B cell (primary cell): ENCODE measurements at regions not wholly inside any gene's neighbourhood (a gene's known extent, or its start where the extent isn't known, plus 50 kb on each side); places are given as distances from the start of the nearest gene placed in this dataset.

Experiments used
- ATAC-seq: fragments of 200-7000 bp; cut with Tn5 transposase; one replicate; pipeline ENCODE4 v1.10.0; 2021; ENCODE audit warnings: low read depth, mild to moderate bottlenecking, moderate number of reproducible peaks, moderate library complexity
- CTCF ChIA-PET: fragments of 350-600 bp; sonication (Branson Sonifier 250); formaldehyde crosslinking; loops from one replicate; lab custom pipeline; 2021; ENCODE audit warnings: antibody characterized with exemption, inconsistent platforms; lab: Charles Lee
- POLR2A ChIA-PET: fragments of 350-600 bp; sonication (Branson Sonifier 250); formaldehyde crosslinking; loops from one replicate; lab custom pipeline; 2021; ENCODE audit warnings: antibody characterized with exemption; lab: Charles Lee
- DNase-seq: peaks from one replicate; pipeline ENCODE4 v3.0.0; 2013
- H2AFZ ChIP-seq: 2 replicates; pipeline ENCODE4 v1.6.1; 2012; ENCODE audit warnings: mild to moderate bottlenecking, low read depth, low read length; ENCODE audit not compliant: insufficient read depth, poor library complexity, severe bottlenecking
- H3K27ac ChIP-seq, 2 donors: 1 replicate in 1 of 2; 2 replicates in 1 of 2; pipeline ENCODE4 v1.5.1; 2012 to 2013; ENCODE audit warnings: low read length in 2 of 2, mild to moderate bottlenecking in 2 of 2, moderate library complexity in 1 of 2
- H3K27me3 ChIP-seq, 4 experiments: fragments of 200-600 bp in 1 of 4; sonication (generic) in 1 of 4; replicated peaks in 1 of 4; 1 replicate in 2 of 4; 2 replicates in 2 of 4; pipeline versions ENCODE4 v1.6.1 to v1.7.0; 2013 to 2016; ENCODE audit warnings: low read length in 3 of 4, mild to moderate bottlenecking in 2 of 4, mixed read lengths in 1 of 4, moderate library complexity in 1 of 4; ENCODE audit not compliant: insufficient read depth in 4 of 4, control insufficient read depth in 3 of 4; ENCODE audit errors: control extremely low read depth in 1 of 4
- H3K36me3 ChIP-seq, 2 experiments: replicated peaks in 1 of 2; 1 replicate in 1 of 2; 2 replicates in 1 of 2; pipeline versions ENCODE4 v1.6.1 to v1.7.1; 2013; ENCODE audit warnings: low read length in 1 of 2; ENCODE audit not compliant: insufficient read depth in 2 of 2, control insufficient read depth in 1 of 2; ENCODE audit errors: control extremely low read depth in 1 of 2, extremely low read depth in 1 of 2
- H3K4me1 ChIP-seq, 2 donors: fragments of 200-600 bp in 1 of 2; sonication (generic) in 1 of 2; 1 replicate in 1 of 2; 2 replicates in 1 of 2; pipeline versions ENCODE4 v1.5.1 to v1.6.1; 2013 to 2017; ENCODE audit warnings: low read length in 2 of 2; ENCODE audit not compliant: control insufficient read depth in 2 of 2, insufficient read depth in 2 of 2
- H3K4me2 ChIP-seq: replicated peaks from 2 replicates; pipeline ENCODE3; 2012; ENCODE audit warnings: mild to moderate bottlenecking, low read depth, low read length; ENCODE audit not compliant: poor library complexity, severe bottlenecking
- H3K4me3 ChIP-seq, 5 experiments: fragments of 200-600 bp in 1 of 5; sonication (generic) in 1 of 5; 1 replicate in 3 of 5; 2 replicates in 2 of 5; pipeline versions ENCODE4 v1.5.1 to v1.7.0; 2011 to 2016; ENCODE audit warnings: low read length in 4 of 5, mild to moderate bottlenecking in 4 of 5, low read depth in 2 of 5, control low read depth in 1 of 5, moderate library complexity in 1 of 5; ENCODE audit not compliant: insufficient read depth in 1 of 5; ENCODE audit errors: control extremely low read depth in 1 of 5, extremely low read depth in 1 of 5
- H3K79me2 ChIP-seq: fragments of 200-600 bp; sonication (generic); one replicate; pipeline ENCODE4 v1.6.0; 2016; ENCODE audit warnings: low read length; ENCODE audit not compliant: control insufficient read depth, insufficient read depth
- H3K9ac ChIP-seq: fragments of 200-600 bp; sonication (generic); 2 replicates; pipeline ENCODE4 v1.6.1; 2017; ENCODE audit warnings: mild to moderate bottlenecking, low read length, moderate library complexity
- H3K9me3 ChIP-seq, 3 donors: one replicate each; pipeline versions ENCODE4 v1.6.1 to v1.7.1; 2013; ENCODE audit warnings: low read length in 2 of 3; ENCODE audit not compliant: control insufficient read depth in 2 of 3, insufficient read depth in 1 of 3; ENCODE audit errors: control extremely low read depth in 1 of 3
- H4K20me1 ChIP-seq: 2 replicates; pipeline ENCODE4 v1.6.0; 2012; ENCODE audit warnings: mild to moderate bottlenecking, low read length; ENCODE audit not compliant: insufficient read depth, control insufficient read depth, poor library complexity, severe bottlenecking
- H3K27ac Mint-ChIP-seq: one replicate; pipeline ENCODE4 v1.8.0; 2021; ENCODE audit warnings: mixed read lengths
- H3K27me3 Mint-ChIP-seq: one replicate; pipeline ENCODE4 v1.8.0; 2021; ENCODE audit warnings: mixed read lengths
- H3K4me1 Mint-ChIP-seq: one replicate; pipeline ENCODE4 v1.8.0; 2021; ENCODE audit warnings: mixed read lengths
- H3K4me3 Mint-ChIP-seq: one replicate; pipeline ENCODE4 v1.8.0; 2021; ENCODE audit warnings: mixed read lengths
- H3K9me3 Mint-ChIP-seq: one replicate; pipeline ENCODE4 v1.8.0; 2022; ENCODE audit warnings: mixed read lengths; ENCODE audit not compliant: insufficient read depth
- EZH2 ChIP-seq: IDR thresholded peaks from 2 replicates; pipeline ENCODE4 v1.6.1; 2012; ENCODE audit warnings: borderline replicate concordance, low read depth, mild to moderate bottlenecking, moderate library complexity, low read length; ENCODE audit not compliant: insufficient read depth, poor library complexity, severe bottlenecking
- WGBS: methylation state at CpG from one replicate; pipeline ENCODE4 v1.1.5; 2013; ENCODE audit warnings: missing lambda C conversion rate; ENCODE audit not compliant: insufficient coverage; 5-methylcytosine and 5-hydroxymethylcytosine counted together
- intact Hi-C: fragments of 100-400 bp; cut with micrococcal nuclease; formaldehyde crosslinking; loops from one replicate; pipeline ENCODE4 v1.10.0; 2022
- TF ChIP-seq, protein P1 (sequence below): fragments of 200-600 bp; IDR thresholded peaks from one replicate; pipeline ENCODE4 v1.8.0; 2022; ENCODE audit warnings: antibody characterized with exemption, mild to moderate bottlenecking

GRCh38 chr19:30656520-30657100, 284.4 kb downstream of the ZNF536 start:
- H3K4me1 Mint-ChIP-seq, result no peaks in the 10 kb centered on the region
- H3K4me2 ChIP-seq, result no peak overlapping the region

DNA sequence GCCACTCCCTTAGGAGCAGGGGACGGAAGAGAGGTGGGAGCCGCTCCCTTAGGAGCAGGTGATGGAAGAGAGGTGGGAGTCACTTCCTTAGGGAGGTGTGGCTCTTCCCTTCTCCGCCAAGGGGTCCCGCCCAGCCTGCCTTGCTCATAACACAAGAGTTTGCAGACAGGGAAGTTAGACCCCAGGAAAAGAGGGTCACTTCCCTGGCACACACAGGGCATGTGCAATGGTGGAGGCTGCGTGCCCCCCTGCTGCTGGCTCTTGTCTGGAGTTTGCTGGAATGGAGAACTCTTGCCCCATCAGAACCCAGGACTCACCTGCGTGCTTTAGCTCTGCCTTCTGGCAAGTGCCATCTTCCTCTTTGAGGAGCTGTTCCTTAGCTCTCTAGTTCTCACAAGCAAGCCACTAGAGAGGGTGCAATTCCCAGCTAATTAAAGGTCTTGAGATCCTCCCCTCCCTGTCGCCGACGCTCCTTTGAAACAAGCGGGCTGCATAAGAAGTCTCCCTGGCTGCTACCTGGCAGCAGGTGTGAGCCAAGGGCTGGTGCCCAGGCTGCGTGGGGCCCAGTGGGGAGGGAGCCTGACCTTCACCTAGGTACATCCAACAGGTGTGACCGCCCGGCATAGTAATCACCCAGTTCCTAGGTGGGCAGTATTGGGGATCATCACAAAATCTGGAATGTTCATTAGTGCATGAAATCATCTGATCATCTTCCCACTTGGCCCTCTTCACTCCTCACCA, 281.6 kb downstream of the ZNF536 start:
- Histone ChIP-seq H3K9ac (no peak overlapping the region), H3K36me3 (no peaks in the 10 kb centered on the region), H3K4me2 (no peak overlapping the region), H2AFZ (no peak overlapping the region), H3K79me2 (no peaks in the 10 kb centered on the region), H3K4me3 (no peak overlapping the region), H3K27ac (no peak overlapping the region), H4K20me1 (no peaks in the 10 kb centered on the region), H3K9me3 (peaks cover 0 to 2% (median 0%) of the 10 kb centered on the region in 3 donors), H3K27me3 (peaks cover 0 to 2% (median 0%) of the 10 kb centered on the region in 4 experiments), H3K4me1 (no peaks in the 10 kb centered on the region)
- peaks cover 7% of the 10 kb centered on the region for H3K27me3 Mint-ChIP-seq
- peaks cover 2% of the 10 kb centered on the region for H3K9me3 Mint-ChIP-seq
- intact Hi-C loops, result loop anchor here (5.0 kb wide), 1 partner anchor 922 kb away; no protein-coding TSS in a partner anchor
- DNase-seq (no peak), ATAC-seq (no peak)
- TF ChIP-seq, protein P1, sequence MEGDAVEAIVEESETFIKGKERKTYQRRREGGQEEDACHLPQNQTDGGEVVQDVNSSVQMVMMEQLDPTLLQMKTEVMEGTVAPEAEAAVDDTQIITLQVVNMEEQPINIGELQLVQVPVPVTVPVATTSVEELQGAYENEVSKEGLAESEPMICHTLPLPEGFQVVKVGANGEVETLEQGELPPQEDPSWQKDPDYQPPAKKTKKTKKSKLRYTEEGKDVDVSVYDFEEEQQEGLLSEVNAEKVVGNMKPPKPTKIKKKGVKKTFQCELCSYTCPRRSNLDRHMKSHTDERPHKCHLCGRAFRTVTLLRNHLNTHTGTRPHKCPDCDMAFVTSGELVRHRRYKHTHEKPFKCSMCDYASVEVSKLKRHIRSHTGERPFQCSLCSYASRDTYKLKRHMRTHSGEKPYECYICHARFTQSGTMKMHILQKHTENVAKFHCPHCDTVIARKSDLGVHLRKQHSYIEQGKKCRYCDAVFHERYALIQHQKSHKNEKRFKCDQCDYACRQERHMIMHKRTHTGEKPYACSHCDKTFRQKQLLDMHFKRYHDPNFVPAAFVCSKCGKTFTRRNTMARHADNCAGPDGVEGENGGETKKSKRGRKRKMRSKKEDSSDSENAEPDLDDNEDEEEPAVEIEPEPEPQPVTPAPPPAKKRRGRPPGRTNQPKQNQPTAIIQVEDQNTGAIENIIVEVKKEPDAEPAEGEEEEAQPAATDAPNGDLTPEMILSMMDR, result no peak
- no peak overlapping the region for H3K27ac Mint-ChIP-seq
- POLR2A ChIA-PET, result no interaction called here
- WGBS, result 85% methylated on average over 13 of the region's 13 CpGs
- no peaks in the 10 kb centered on the region for H3K4me1 Mint-ChIP-seq
- CTCF ChIA-PET, result no interaction called here
- H3K4me3 Mint-ChIP-seq, result no peak overlapping the region

More at GRCh38 chr19:30656520-30657100, 284.4 kb downstream of the ZNF536 start:
- TF ChIP-seq, protein P1, result no peak
- no peak for TF ChIP-seq EZH2
- H3K36me3 ChIP-seq, result no peaks in the 10 kb centered on the region
- DNase-seq (no peak), ATAC-seq (no peak)
- POLR2A ChIA-PET, result no interaction called here
- Mint-ChIP-seq H3K27me3 (peaks cover 3% of the 10 kb centered on the region), H3K4me3 (no peak overlapping the region), H3K27ac (no peak overlapping the region), H3K9me3 (peaks cover 4% of the 10 kb centered on the region)
- peaks cover 0 to 2% (median 0%) of the 10 kb centered on the region in 3 donors for H3K9me3 ChIP-seq
- intact Hi-C loops, result no loop called here
- H3K27me3 ChIP-seq, result no peaks in the 10 kb centered on the region
- H3K79me2 ChIP-seq, result no peaks in the 10 kb centered on the region
- no peak overlapping the region for H3K27ac ChIP-seq
- CTCF ChIA-PET, result no interaction called here
- H2AFZ ChIP-seq, result no peak overlapping the region
- no peak overlapping the region for H3K9ac ChIP-seq
- H3K4me3 ChIP-seq, result no peak overlapping the region
- WGBS, result 88% methylated on average over 9 of the region's 10 CpGs
- no peaks in the 10 kb centered on the region for H4K20me1 ChIP-seq
- no peaks in the 10 kb centered on the region for H3K4me1 ChIP-seq
